ENCODE measurements at regions not wholly inside any gene's neighbourhood (a gene's known extent, or its start where the extent isn't known, plus 50 kb on each side); places are given as distances from the start of the nearest gene placed in this dataset.

GRCh38 chr4:166314902-166315301 is 441.9 kb downstream of the TLL1 start:
- 62% methylated on average over 1 of the region's 1 CpG for WGBS
- Histone ChIP-seq H3K27ac (ENCODE audit: low read depth in 1 of 2, low read length in 2 of 2) (no peak overlapping the region), H3K9ac (ENCODE audit: low read depth in 1 of 2, low read length in 2 of 2) (no peak overlapping the region), H3K9me3 (ENCODE audit: control insufficient read depth in 4 of 4, low read length in 3 of 4) (no peaks in the 10 kb centered on the region), H3K4me3 (ENCODE audit: low read depth in 1 of 3, low read length in 3 of 3) (no peak overlapping the region), H3K36me3 (ENCODE audit: control insufficient read depth in 4 of 4, insufficient read depth in 3 of 4, low read depth in 1 of 4, low read length in 3 of 4) (no peaks in the 10 kb centered on the region), H3K4me1 (ENCODE audit: control insufficient read depth in 4 of 4, insufficient read depth in 4 of 4, low read length in 3 of 4) (no peaks in the 10 kb centered on the region), H3K27me3 (ENCODE audit: control insufficient read depth in 4 of 4, insufficient read depth in 4 of 4, low read length in 3 of 4) (no peaks in the 10 kb centered on the region)
- TF ChIP-seq FOXA2 (IDR thresholded peaks at IDR 0.05) (no peak), TAF1 (conservative IDR thresholded peaks at IDR 0.05) (no peak), HNF4G (IDR thresholded peaks at IDR 0.05) (no peak)
- TF ChIP-seq, protein P1, sequence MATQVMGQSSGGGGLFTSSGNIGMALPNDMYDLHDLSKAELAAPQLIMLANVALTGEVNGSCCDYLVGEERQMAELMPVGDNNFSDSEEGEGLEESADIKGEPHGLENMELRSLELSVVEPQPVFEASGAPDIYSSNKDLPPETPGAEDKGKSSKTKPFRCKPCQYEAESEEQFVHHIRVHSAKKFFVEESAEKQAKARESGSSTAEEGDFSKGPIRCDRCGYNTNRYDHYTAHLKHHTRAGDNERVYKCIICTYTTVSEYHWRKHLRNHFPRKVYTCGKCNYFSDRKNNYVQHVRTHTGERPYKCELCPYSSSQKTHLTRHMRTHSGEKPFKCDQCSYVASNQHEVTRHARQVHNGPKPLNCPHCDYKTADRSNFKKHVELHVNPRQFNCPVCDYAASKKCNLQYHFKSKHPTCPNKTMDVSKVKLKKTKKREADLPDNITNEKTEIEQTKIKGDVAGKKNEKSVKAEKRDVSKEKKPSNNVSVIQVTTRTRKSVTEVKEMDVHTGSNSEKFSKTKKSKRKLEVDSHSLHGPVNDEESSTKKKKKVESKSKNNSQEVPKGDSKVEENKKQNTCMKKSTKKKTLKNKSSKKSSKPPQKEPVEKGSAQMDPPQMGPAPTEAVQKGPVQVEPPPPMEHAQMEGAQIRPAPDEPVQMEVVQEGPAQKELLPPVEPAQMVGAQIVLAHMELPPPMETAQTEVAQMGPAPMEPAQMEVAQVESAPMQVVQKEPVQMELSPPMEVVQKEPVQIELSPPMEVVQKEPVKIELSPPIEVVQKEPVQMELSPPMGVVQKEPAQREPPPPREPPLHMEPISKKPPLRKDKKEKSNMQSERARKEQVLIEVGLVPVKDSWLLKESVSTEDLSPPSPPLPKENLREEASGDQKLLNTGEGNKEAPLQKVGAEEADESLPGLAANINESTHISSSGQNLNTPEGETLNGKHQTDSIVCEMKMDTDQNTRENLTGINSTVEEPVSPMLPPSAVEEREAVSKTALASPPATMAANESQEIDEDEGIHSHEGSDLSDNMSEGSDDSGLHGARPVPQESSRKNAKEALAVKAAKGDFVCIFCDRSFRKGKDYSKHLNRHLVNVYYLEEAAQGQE (IDR thresholded peaks at IDR 0.05), result no peak
- no peak for DNase-seq (ENCODE audit: low spot score)

DNA sequence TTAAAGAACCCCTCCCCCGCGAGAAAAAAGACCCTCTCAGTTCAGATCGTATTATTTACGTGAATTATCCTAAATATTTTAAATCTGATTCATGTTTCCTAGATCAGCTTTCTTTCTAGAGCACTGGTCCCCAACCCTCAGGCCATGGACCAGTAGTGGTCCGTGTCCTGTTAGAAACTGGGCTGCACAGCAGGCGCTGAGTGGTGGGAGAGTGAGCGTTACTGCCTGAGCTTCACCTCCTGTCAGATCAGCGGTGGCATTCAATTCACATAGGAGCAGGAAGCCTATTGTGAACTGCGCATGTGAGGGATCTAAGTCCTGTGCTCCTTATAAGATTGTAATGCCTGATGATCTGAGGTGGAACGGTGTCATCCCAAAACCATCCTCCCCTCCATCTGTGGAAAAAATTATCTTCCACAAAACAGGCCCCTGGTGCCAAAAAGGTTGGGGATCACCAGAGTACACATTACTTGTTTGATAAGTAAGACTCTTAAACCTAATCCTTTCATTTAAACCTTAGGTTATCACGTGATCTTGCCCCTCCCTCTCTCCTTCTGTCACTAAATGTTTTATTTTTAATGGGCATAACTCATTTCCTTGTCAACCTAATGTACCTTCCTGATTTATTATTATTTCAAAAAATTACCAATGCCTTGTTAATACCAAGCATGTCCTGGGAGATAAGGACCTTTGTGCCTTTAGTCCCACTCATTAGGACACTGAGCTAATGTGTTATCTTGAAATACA is 442.9 kb downstream of the TLL1 start:
- WGBS, result 84% methylated on average over 11 of the region's 11 CpGs
- H3K9ac ChIP-seq (ENCODE audit: low read depth in 1 of 2, low read length in 2 of 2), result no peak overlapping the region

GRCh38 chr4:166318810-166319525 is 445.9 kb downstream of the TLL1 start:
- Histone ChIP-seq H3K4me1 (ENCODE audit: control insufficient read depth in 4 of 4, insufficient read depth in 4 of 4, low read length in 3 of 4) (no peaks in the 10 kb centered on the region), H3K9ac (ENCODE audit: low read depth in 1 of 2, low read length in 2 of 2) (no peak overlapping the region), H3K36me3 (ENCODE audit: control insufficient read depth in 4 of 4, insufficient read depth in 3 of 4, low read depth in 1 of 4, low read length in 3 of 4) (no peaks in the 10 kb centered on the region), H3K9me3 (ENCODE audit: control insufficient read depth in 4 of 4, low read length in 3 of 4) (no peaks in the 10 kb centered on the region), H3K27me3 (ENCODE audit: control insufficient read depth in 4 of 4, insufficient read depth in 4 of 4, low read length in 3 of 4) (no peaks in the 10 kb centered on the region), H3K4me3 (ENCODE audit: low read depth in 1 of 3, low read length in 3 of 3) (no peak overlapping the region), H3K27ac (ENCODE audit: low read depth in 1 of 2, low read length in 2 of 2) (no peak overlapping the region)
- TF ChIP-seq HNF4G (IDR thresholded peaks at IDR 0.05), result no peak
- TF ChIP-seq YY1 (IDR thresholded peaks at IDR 0.05), result no peak
- TF ChIP-seq EGR1 (IDR thresholded peaks at IDR 0.05; ENCODE audit: low read depth in 2 of 2), result no peak
- TF ChIP-seq TAF1 (conservative IDR thresholded peaks at IDR 0.05), result no peak
- TF ChIP-seq HNF4A (conservative IDR thresholded peaks at IDR 0.05), result no peak
- no peak for TF ChIP-seq GABPA (IDR thresholded peaks at IDR 0.05 in 1 of 2, conservative IDR thresholded peaks at IDR 0.05 in 1 of 2)
- TF ChIP-seq SP1 (IDR thresholded peaks at IDR 0.05), result no peak
- no peak for TF ChIP-seq JUND (IDR thresholded peaks at IDR 0.05)
- TF ChIP-seq RXRA (IDR thresholded peaks at IDR 0.05), result no peak
- no peak for TF ChIP-seq FOXA1 (IDR thresholded peaks at IDR 0.05)
- no peak for TF ChIP-seq NR2F2 (IDR thresholded peaks at IDR 0.05)
- 82% methylated on average over 4 of the region's 4 CpGs for WGBS
- DNase-seq (ENCODE audit: low spot score), result no peak

More for the DNA sequence above, 442.9 kb downstream of the TLL1 start:
- TF ChIP-seq HNF4A (conservative IDR thresholded peaks at IDR 0.05) (no peak), SP1 (IDR thresholded peaks at IDR 0.05) (no peak)
- DNase-seq (ENCODE audit: low spot score), result no peak
- Histone ChIP-seq H3K9me3 (ENCODE audit: control insufficient read depth in 4 of 4, low read length in 3 of 4) (no peaks in the 10 kb centered on the region), H3K4me3 (ENCODE audit: low read depth in 1 of 3, low read length in 3 of 3) (no peak overlapping the region), H3K36me3 (ENCODE audit: control insufficient read depth in 4 of 4, insufficient read depth in 3 of 4, low read depth in 1 of 4, low read length in 3 of 4) (no peaks in the 10 kb centered on the region), H3K27ac (ENCODE audit: low read depth in 1 of 2, low read length in 2 of 2) (no peak overlapping the region), H3K4me1 (ENCODE audit: control insufficient read depth in 4 of 4, insufficient read depth in 4 of 4, low read length in 3 of 4) (no peaks in the 10 kb centered on the region), H3K27me3 (ENCODE audit: control insufficient read depth in 4 of 4, insufficient read depth in 4 of 4, low read length in 3 of 4) (no peaks in the 10 kb centered on the region)

Data from liver (tissue), 7 donors.